Naive thymus-derived CD4-positive, alpha-beta T cell (primary cell): ENCODE measurements at regions not wholly inside any gene's neighbourhood (a gene's known extent, or its start where the extent isn't known, plus 50 kb on each side); places are given as distances from the start of the nearest gene placed in this dataset.
A peak's percentile ranks its signal among the peaks of the same experiment; 100 is the strongest.

Experiments used
- ATAC-seq: fragments of 150-1000 bp; cut with Tn5 transposase; 2 replicates; pipeline ENCODE4 v1.10.0; 2021; ENCODE audit warnings: mild to moderate bottlenecking, moderate library complexity
- CTCF ChIA-PET: fragments of 350-600 bp; sonication (Branson Sonifier 250); formaldehyde crosslinking; loops from one replicate; lab custom pipeline; 2021; ENCODE audit warnings: antibody characterized with exemption; lab: Charles Lee
- POLR2A ChIA-PET: fragments of 350-600 bp; sonication (Branson Sonifier 250); formaldehyde crosslinking; loops from one replicate; lab custom pipeline; 2021; ENCODE audit warnings: antibody characterized with exemption, inconsistent platforms; lab: Charles Lee
- DNase-seq, 9 donors: peaks; one replicate each; pipeline versions ENCODE4 v3.0.0 to v3.0.0-alpha.2; 2020 to 2022; ENCODE audit warnings: mixed read lengths in 1 of 9
- H3K27ac ChIP-seq: one replicate; pipeline ENCODE4 v1.7.0; 2013; ENCODE audit warnings: mild to moderate bottlenecking, low read depth, low read length, moderate library complexity
- H3K27me3 ChIP-seq, 2 donors: one replicate each; pipeline ENCODE4 v1.7.0; 2013; ENCODE audit warnings: low read length in 2 of 2, mild to moderate bottlenecking in 2 of 2, moderate library complexity in 2 of 2; ENCODE audit not compliant: control insufficient read depth in 2 of 2, insufficient read depth in 2 of 2
- H3K36me3 ChIP-seq, 3 experiments: 1 replicate in 2 of 3; 2 replicates in 1 of 3; pipeline ENCODE4 v1.7.0; 2013; ENCODE audit warnings: low read length in 3 of 3, mild to moderate bottlenecking in 3 of 3, moderate library complexity in 1 of 3; ENCODE audit not compliant: insufficient read depth in 3 of 3, control insufficient read depth in 2 of 3
- H3K4me1 ChIP-seq, 2 donors: one replicate each; pipeline ENCODE4 v1.7.0; 2013; ENCODE audit warnings: low read length in 2 of 2, mild to moderate bottlenecking in 2 of 2, moderate library complexity in 1 of 2; ENCODE audit not compliant: control insufficient read depth in 2 of 2, insufficient read depth in 2 of 2
- H3K4me3 ChIP-seq: 2 replicates; pipeline ENCODE4 v1.7.0; 2013; ENCODE audit warnings: mild to moderate bottlenecking, low read length
- H3K9me3 ChIP-seq, 3 experiments: 1 replicate in 2 of 3; 2 replicates in 1 of 3; pipeline ENCODE4 v1.7.0; 2013; ENCODE audit warnings: low read length in 3 of 3; ENCODE audit not compliant: control insufficient read depth in 2 of 3
- H3K27ac Mint-ChIP-seq, 9 donors: one replicate each; pipeline ENCODE4 v1.8.0; 2020 to 2022; ENCODE audit warnings: mixed read lengths in 9 of 9, mild to moderate bottlenecking in 8 of 9, moderate library complexity in 5 of 9, inconsistent platforms in 2 of 9
- H3K27me3 Mint-ChIP-seq, 5 donors: one replicate each; pipeline ENCODE4 v1.8.0; 2021 to 2022; ENCODE audit warnings: mixed read lengths in 5 of 5, mild to moderate bottlenecking in 1 of 5
- H3K36me3 Mint-ChIP-seq, 5 donors: one replicate each; pipeline ENCODE4 v1.8.0; 2020 to 2022; ENCODE audit warnings: mixed read lengths in 5 of 5, mild to moderate bottlenecking in 3 of 5, inconsistent platforms in 1 of 5
- H3K4me1 Mint-ChIP-seq, 7 donors: one replicate each; pipeline ENCODE4 v1.8.0; 2020 to 2022; ENCODE audit warnings: mixed read lengths in 7 of 7, mild to moderate bottlenecking in 3 of 7, inconsistent platforms in 1 of 7
- H3K4me3 Mint-ChIP-seq, 10 donors: one replicate each; pipeline ENCODE4 v1.8.0; 2020 to 2022; ENCODE audit warnings: mild to moderate bottlenecking in 10 of 10, mixed read lengths in 10 of 10, moderate library complexity in 6 of 10, inconsistent platforms in 2 of 10
- H3K9me3 Mint-ChIP-seq, 11 donors: one replicate each; pipeline ENCODE4 v1.8.0; 2020 to 2022; ENCODE audit warnings: mixed read lengths in 11 of 11, mild to moderate bottlenecking in 4 of 11, inconsistent platforms in 1 of 11, moderate library complexity in 1 of 11
- intact Hi-C, 2 donors: fragments of 100-400 bp; cut with micrococcal nuclease; formaldehyde crosslinking; loops; one replicate each; pipeline ENCODE4 v1.15.1; 2023

GRCh38 chr19:30227661-30228112 is 144.5 kb upstream of the ZNF536 start:
- Histone ChIP-seq H3K27me3 (peaks cover 0 to 14% of the 10 kb centered on the region in 2 donors), H3K36me3 (no peaks in the 10 kb centered on the region), H3K27ac (no peak overlapping the region), H3K9me3 (no peaks in the 10 kb centered on the region), H3K4me1 (peaks cover 4 to 6% of the 10 kb centered on the region in 2 donors), H3K4me3 (no peak overlapping the region)
- Mint-ChIP-seq H3K4me1 (peaks cover 19 to 42% (median 34%) of the 10 kb centered on the region in 7 donors), H3K9me3 (peaks cover 0 to 13% (median 4%) of the 10 kb centered on the region in 11 donors), H3K27me3 (peaks cover 63 to 83% (median 74%) of the 10 kb centered on the region in 5 donors), H3K27ac (peak overlapping the region in 1 of 9 donors; percentile 23), H3K36me3 (peaks cover 0 to 8% (median 5%) of the 10 kb centered on the region in 5 donors), H3K4me3 (peak overlapping the region in 9 of 10 donors; percentile 45 to 92 (median 82))
- DNase-seq (peak in 2 of 9 donors; percentile 10 to 70), ATAC-seq (peak; percentile 10)
- POLR2A ChIA-PET: no interaction called here
- CTCF ChIA-PET: no interaction called here
- intact Hi-C loops: loop anchor here in 1 of 2 donors (5.0 kb wide), 2 partner anchors 700 to 1130 kb away; partner anchors contain the start of gene VSTM2B

DNA sequence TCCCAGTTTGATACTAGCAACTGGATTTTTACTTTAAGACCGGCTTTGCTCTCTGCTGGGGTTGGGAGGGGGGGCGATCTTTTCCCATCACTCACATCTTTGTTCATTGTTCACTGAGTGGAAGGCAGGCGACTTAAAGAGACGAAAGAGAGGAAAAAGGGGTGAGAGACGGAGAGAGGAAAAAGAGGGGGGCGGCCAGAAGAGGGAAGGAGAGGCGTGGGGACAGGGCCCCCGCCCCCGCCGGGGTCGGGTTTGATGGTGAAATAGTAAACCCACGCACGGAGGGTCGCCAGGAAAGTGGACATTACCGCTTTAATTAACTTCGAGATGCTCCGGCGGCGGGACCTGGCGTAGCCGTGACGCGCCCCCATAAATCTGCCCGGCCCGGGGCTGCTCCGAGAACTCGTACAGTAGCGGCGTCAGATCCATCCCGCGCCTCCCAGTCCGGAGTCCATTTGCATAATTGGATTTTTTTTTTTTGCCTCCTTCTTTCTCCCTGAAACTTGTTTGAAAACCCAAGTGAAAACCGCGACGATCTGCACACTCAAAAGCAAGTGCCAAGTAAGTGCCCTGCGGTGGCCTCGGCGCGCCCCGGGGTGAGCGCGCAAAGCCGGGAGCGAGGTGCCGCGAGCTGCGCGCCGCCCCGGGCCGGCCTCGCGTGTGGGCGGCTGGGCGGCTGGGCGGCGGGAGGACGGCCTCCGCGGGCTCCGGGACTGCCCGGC is 143.9 kb upstream of the ZNF536 start:
- intact Hi-C loops: loop anchor here in 1 of 2 donors (5.0 kb wide), 2 partner anchors 701 to 1129 kb away; partner anchors contain the start of gene VSTM2B
- DNase-seq: no peak
- no peak for ATAC-seq
- POLR2A ChIA-PET: no interaction called here
- H3K27ac Mint-ChIP-seq: peak overlapping the region in 1 of 9 donors; percentile 23
- peaks cover 4 to 6% of the 10 kb centered on the region in 2 donors for H3K4me1 ChIP-seq
- H3K4me1 Mint-ChIP-seq: peaks cover 19 to 38% (median 29%) of the 10 kb centered on the region in 7 donors
- peaks cover 0 to 5% (median 3%) of the 10 kb centered on the region in 5 donors for H3K36me3 Mint-ChIP-seq
- peak overlapping the region in 8 of 10 donors; percentile 45 to 89 (median 63) for H3K4me3 Mint-ChIP-seq
- CTCF ChIA-PET: no interaction called here
- no peak overlapping the region for H3K27ac ChIP-seq
- H3K36me3 ChIP-seq: no peaks in the 10 kb centered on the region
- no peak overlapping the region for H3K4me3 ChIP-seq
- peaks cover 0 to 14% of the 10 kb centered on the region in 2 donors for H3K27me3 ChIP-seq
- H3K27me3 Mint-ChIP-seq: peaks cover 57 to 81% (median 72%) of the 10 kb centered on the region in 5 donors
- peaks cover 0 to 11% (median 2%) of the 10 kb centered on the region in 11 donors for H3K9me3 Mint-ChIP-seq
- H3K9me3 ChIP-seq: no peaks in the 10 kb centered on the region

DNA sequence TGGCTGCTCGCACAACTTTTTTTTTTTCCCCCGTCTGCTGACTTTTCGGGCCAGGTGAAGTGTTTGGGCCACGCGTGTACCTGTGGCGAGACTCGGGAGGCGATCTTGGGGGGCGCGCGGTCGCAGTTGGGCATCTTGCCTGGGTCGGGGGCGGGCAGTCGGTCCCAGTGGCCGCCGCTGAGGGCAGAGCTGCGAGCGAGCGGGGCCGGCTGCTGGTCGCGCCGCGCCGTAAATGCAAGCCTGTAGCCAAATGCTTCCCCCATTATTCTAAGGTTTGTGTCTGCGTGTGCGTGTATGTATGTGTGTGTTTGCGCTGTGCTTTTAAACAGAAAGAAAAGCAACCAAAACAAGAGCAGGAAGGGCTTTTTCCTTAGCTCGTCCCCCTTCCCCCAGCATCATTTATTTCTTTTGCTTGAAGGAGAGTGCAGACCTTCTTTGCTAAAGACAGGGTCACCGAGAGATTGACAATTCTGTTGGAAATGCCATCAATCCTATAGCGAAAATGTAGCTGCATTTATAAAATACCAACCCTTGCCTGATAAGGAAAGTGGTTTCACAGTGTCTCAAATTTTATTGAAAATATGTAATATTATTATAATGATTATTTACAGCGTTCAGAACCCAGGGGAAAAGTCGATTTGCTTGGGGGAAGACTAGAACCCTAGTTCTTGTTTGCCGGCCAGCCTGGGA is 143.2 kb upstream of the ZNF536 start:
- Mint-ChIP-seq H3K4me1 (peaks cover 19 to 34% (median 26%) of the 10 kb centered on the region in 7 donors), H3K27me3 (peaks cover 50 to 78% (median 67%) of the 10 kb centered on the region in 5 donors), H3K36me3 (peaks cover 0 to 5% (median 3%) of the 10 kb centered on the region in 5 donors), H3K4me3 (peak overlapping the region in 9 of 10 donors; percentile 9 to 89 (median 51)), H3K9me3 (peaks cover 0 to 11% (median 1%) of the 10 kb centered on the region in 11 donors), H3K27ac (peak overlapping the region in 1 of 9 donors; percentile 38)
- Histone ChIP-seq H3K4me3 (no peak overlapping the region), H3K4me1 (peaks cover 4 to 6% of the 10 kb centered on the region in 2 donors), H3K27ac (no peak overlapping the region), H3K9me3 (no peaks in the 10 kb centered on the region), H3K36me3 (no peaks in the 10 kb centered on the region), H3K27me3 (peaks cover 0 to 14% of the 10 kb centered on the region in 2 donors)
- CTCF ChIA-PET: no interaction called here
- ATAC-seq (no peak), DNase-seq (no peak)
- POLR2A ChIA-PET: no interaction called here
- intact Hi-C loops: loop anchor here in 1 of 2 donors (5.0 kb wide), 2 partner anchors 702 to 1128 kb away; partner anchors contain the start of gene VSTM2B

DNA sequence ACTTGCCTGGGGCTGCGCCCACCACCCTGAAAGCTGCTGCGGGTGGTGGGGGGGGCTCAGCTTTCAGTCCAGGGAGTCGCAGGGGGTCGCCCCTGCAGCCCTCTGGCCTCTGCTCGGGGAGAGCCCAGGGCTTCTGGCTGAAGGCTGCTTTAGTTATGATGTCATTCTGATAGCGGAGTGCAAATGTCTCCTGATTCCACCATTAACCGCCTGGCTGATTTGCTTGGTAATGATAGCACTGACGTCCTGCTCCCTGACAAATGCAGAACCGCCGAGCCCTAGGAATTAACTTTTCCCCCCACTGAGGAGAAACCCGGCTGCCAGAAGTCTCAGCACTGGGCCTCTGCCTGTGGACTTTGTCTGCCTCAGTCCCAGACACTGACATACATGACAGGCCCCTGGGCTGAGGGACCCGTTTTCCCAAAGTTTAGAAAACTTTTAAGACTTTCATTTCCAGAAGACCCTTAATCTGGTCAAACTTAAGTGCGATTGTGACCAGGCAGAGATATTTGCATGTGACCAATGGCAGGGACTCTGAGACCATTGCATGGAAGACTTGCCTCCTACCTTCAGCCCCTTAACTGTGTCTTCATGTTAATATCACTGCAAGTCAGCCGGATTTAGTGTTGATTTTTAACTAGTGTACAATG is 142.5 kb upstream of the ZNF536 start:
- Mint-ChIP-seq H3K27me3 (peaks cover 45 to 78% (median 63%) of the 10 kb centered on the region in 5 donors), H3K4me1 (peaks cover 19 to 30% (median 21%) of the 10 kb centered on the region in 7 donors), H3K9me3 (peaks cover 0 to 9% (median 0%) of the 10 kb centered on the region in 11 donors), H3K4me3 (peak overlapping the region in 1 of 10 donors; percentile 28), H3K27ac (no peak overlapping the region), H3K36me3 (peaks cover 0 to 5% (median 3%) of the 10 kb centered on the region in 5 donors)
- H3K4me3 ChIP-seq: no peak overlapping the region
- no peak overlapping the region for H3K27ac ChIP-seq
- H3K36me3 ChIP-seq: no peaks in the 10 kb centered on the region
- POLR2A ChIA-PET: no interaction called here
- ATAC-seq (no peak), DNase-seq (no peak)
- CTCF ChIA-PET: no interaction called here
- peaks cover 0 to 14% of the 10 kb centered on the region in 2 donors for H3K27me3 ChIP-seq
- no peaks in the 10 kb centered on the region for H3K9me3 ChIP-seq
- peaks cover 4 to 6% of the 10 kb centered on the region in 2 donors for H3K4me1 ChIP-seq
- intact Hi-C loops: loop anchor here in 1 of 2 donors (5.0 kb wide), 2 partner anchors 702 to 1128 kb away; partner anchors contain the start of gene VSTM2B

DNA sequence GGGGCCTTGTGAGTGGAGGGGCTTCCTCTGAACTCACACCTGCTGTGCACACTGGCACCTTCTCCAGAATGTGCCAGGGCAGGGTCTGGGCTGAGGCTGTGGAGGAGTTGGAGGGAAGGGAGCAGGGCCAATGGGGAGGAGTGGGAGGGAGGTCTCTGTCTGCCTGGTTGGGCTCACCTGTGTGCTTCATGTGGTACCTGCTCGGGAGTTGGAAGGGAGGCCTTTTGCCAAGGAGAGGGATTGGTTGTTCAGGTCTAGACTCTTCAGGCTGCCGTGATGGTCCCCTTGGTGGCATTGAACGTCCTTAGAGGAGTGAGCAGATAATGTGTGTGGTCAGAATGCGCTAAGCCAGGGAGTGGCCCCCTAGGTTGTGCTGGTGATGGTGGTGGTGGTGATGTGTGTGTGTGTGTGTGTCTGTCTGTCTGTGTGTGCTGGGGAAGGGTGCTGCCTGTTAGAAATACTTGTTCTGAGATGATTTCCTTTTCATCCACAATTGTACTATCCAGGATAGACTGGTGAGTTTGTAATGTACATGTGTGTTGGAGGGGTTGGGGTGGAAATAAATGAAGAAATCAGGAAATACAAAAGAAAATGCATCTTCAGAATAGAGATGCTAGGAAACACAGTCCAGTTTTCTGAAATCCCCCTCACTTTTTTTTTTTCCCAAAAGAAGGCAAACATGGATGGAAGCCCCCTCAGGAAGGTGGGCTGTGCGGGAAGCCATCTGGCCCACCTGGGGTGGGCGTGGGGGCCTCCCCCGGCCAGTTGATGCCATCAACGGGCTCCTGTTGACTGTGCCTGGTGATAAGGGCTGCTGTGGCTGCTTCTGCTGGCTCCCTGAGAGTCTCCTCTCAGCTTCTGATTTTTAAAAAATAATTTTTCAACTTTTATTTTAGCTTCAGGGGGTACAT is 140.5 kb upstream of the ZNF536 start:
- H3K4me3 Mint-ChIP-seq: no peak overlapping the region

More for the DNA sequence above, 140.5 kb upstream of the ZNF536 start:
- Mint-ChIP-seq H3K27me3 (peaks cover 52 to 79% (median 66%) of the 10 kb centered on the region in 5 donors), H3K4me1 (peaks cover 6 to 17% (median 11%) of the 10 kb centered on the region in 7 donors), H3K9me3 (peaks cover 0 to 9% (median 0%) of the 10 kb centered on the region in 11 donors), H3K36me3 (peaks cover 0 to 3% (median 0%) of the 10 kb centered on the region in 5 donors), H3K27ac (no peak overlapping the region)
- Histone ChIP-seq H3K27ac (no peak overlapping the region), H3K9me3 (no peaks in the 10 kb centered on the region), H3K27me3 (peaks cover 0 to 15% of the 10 kb centered on the region in 2 donors), H3K4me3 (no peak overlapping the region), H3K4me1 (peaks cover 4 to 6% of the 10 kb centered on the region in 2 donors), H3K36me3 (no peaks in the 10 kb centered on the region)
- ChIA-PET POLR2A (no interaction called here), CTCF (no interaction called here)
- ATAC-seq (no peak), DNase-seq (no peak)
- intact Hi-C loops: no loop called here
